ENCODE measurements at regions not wholly inside any gene's neighbourhood (a gene's known extent, or its start where the extent isn't known, plus 50 kb on each side); places are given as distances from the start of the nearest gene placed in this dataset.
"Not testable (repeated sequence)": the region's sequence is repeated elsewhere in the genome, so short reads cannot be mapped to it uniquely, and the experiment has no call there.

DNA sequence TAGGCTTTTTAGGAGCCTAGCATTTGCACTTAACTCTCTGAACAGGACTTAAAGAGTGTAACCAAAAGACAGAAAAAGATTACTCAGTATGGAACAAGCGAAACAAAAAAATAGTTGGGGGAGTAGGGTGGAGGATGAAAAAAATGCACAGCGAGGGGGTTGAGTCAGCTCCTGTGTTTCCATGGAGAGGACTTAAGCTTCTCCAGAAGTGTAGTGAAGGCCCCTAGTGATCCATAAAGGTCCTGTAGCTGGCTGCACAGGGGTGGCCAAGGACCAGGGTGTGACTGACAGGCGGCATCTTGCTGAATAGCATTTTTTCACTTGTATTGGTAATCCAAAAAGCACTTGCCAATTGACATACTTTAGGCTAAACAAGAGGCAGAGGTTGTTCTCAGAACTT lies 533.9 kb downstream of the RFPL4B start:
- DNase-seq (ENCODE audit: low spot score) = no peak

GRCh38 chr6:112881828-112882780 lies 535.0 kb downstream of the RFPL4B start:
- DNase-seq (ENCODE audit: low spot score) = peak; percentile 14

- no peak for DNase-seq (ENCODE audit: low spot score)
Observed at GRCh38 chr6:112883095-112883494, 536.0 kb downstream of the RFPL4B start.

DNA sequence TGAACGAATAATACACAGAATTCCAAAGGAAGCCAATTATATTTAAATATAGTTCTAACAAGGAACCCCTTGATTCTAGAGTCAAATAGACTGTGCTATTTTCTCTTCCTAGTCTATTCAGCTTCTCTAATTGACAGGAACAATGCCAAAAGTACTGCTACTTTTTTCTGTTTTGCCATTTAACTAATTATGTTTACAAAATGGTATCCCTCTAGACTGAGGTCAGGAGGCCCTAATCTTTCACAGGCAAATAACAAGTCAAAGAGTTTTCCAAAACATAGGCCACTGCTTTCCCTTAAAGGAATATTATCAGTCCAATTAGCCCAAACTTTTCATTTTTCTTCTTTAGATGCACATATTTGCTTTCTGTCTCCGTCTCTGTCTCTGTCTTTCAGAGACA lies 539.3 kb downstream of the RFPL4B start:
- no peak for DNase-seq (ENCODE audit: low spot score)

GRCh38 chr6:112887424-112887823 lies 540.3 kb downstream of the RFPL4B start:
- not testable (repeated sequence) for DNase-seq (ENCODE audit: low spot score)

DNA sequence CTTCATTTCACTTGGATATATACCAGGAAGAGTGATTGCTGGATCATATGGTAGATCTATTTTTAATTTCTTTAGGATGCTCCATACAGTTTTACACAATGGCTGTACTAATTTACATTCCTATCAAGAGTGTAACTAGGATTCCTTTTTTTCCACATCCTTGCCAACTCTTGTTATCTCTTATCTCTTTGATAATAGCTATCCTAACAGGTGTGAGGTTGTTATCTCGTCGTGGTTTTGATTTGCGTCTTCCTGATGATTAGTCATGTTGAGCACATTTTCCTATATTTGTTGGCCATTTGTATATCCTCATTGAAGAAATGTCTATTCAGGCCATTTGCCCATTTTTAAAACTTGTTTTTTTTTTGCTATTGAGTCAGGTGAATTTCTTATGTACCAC lies 552.4 kb downstream of the RFPL4B start:
- no peak for DNase-seq (ENCODE audit: low spot score)

GRCh38 chr6:112903361-112903760 lies 556.2 kb downstream of the RFPL4B start:
- DNase-seq (ENCODE audit: low spot score) = no peak

GRCh38 chr6:112906726-112907125 lies 559.6 kb downstream of the RFPL4B start:
- DNase-seq (ENCODE audit: low spot score) = no peak

DNA sequence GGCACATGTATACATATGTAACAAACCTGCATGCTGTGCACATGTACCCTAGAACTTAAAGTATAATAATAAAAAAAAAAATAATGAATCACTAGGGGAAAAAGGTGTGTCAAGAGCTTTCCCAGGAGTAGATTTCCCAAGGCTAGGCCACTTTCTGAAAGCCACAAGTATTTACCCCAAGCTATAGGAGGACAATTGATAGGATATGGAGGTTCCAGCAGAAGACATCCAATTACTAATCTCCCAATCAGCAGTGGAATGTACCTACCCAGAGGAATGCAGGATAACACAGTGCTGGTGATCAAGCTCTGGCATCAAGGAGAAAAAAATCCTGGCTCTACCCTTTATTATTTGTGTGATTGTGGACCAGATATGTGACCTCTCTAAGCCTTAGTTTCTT lies 562.7 kb downstream of the RFPL4B start:
- DNase-seq (ENCODE audit: low spot score) = no peak

DNA sequence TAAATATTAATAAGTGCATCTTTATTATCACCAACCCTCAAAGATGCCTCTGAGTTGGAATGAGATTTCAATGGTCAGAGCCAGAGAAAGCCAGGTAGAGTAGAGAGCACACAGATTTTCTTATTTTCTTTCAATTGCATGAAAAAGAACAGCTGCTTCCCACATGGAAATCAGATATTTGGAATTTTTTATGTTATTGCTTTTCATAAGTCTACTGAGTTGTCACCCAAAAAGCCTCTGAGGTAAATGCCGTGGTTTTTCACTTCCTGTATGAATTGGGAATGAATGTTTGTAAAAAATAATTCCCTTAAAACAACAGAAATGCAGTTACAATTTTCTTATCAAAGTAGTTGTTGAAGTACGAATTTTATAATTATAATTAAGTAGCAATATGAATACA lies 563.1 kb downstream of the RFPL4B start:
- DNase-seq (ENCODE audit: low spot score) = no peak

GRCh38 chr6:112911959-112912358 lies 564.8 kb downstream of the RFPL4B start:
- DNase-seq (ENCODE audit: low spot score) = no peak

GRCh38 chr6:112912416-112913101 lies 565.4 kb downstream of the RFPL4B start:
- DNase-seq (ENCODE audit: low spot score) = no peak

DNA sequence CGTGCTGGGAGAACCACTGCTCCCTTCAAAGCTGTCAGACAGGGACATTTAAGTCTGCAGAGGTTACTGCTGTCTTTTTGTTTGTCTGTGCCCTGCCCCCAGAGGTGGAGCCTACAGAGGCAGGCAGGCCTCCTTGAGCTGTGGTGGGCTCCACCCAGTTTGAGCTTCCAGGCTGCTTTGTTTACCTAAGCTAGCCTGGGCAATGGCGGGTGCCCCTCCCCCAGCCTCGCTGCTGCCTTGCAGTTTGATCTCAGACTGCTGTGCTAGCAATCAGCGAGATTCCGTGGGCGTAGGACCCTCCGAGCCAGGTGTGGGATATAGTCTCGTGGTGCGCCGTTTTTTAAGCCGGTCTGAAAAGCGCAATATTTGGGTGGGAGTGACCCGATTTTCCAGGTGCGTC lies 572.6 kb downstream of the RFPL4B start:
- not testable (repeated sequence) for DNase-seq (ENCODE audit: low spot score)

DNA sequence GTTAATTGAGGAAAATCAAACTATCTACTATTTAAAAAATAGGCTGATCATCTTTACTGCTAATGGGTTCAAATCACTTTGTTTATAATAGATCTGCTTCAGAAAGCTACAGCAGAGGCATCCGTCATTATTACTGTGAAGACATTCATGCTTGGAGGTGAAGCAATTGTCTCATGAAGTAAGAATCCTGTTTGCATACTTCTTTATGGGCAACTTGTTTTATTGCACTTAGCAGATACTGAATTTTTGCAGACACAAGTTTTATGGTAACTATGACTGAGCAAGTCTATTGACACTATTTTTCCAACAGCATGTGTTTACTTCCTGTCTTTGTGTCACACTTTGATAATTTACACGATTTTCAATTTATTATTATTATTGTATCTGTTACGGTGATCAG lies 573.9 kb downstream of the RFPL4B start:
- no peak for DNase-seq (ENCODE audit: low spot score)

- DNase-seq (ENCODE audit: low spot score) = no peak
Observed at GRCh38 chr6:112923940-112924587, 576.9 kb downstream of the RFPL4B start.

- no peak for DNase-seq (ENCODE audit: low spot score)
Observed at GRCh38 chr6:112925702-112926101, 578.6 kb downstream of the RFPL4B start.

GRCh38 chr6:112927641-112928320 lies 580.7 kb downstream of the RFPL4B start:
- no peak for DNase-seq (ENCODE audit: low spot score)

GRCh38 chr6:112929641-112930040 lies 582.5 kb downstream of the RFPL4B start:
- no peak for DNase-seq (ENCODE audit: low spot score)

- no peak for DNase-seq (ENCODE audit: low spot score)
Observed at GRCh38 chr6:112931832-112932231, 584.7 kb downstream of the RFPL4B start.

- no peak for DNase-seq (ENCODE audit: low spot score)
Observed at GRCh38 chr6:112933947-112934346, 586.8 kb downstream of the RFPL4B start.

DNA sequence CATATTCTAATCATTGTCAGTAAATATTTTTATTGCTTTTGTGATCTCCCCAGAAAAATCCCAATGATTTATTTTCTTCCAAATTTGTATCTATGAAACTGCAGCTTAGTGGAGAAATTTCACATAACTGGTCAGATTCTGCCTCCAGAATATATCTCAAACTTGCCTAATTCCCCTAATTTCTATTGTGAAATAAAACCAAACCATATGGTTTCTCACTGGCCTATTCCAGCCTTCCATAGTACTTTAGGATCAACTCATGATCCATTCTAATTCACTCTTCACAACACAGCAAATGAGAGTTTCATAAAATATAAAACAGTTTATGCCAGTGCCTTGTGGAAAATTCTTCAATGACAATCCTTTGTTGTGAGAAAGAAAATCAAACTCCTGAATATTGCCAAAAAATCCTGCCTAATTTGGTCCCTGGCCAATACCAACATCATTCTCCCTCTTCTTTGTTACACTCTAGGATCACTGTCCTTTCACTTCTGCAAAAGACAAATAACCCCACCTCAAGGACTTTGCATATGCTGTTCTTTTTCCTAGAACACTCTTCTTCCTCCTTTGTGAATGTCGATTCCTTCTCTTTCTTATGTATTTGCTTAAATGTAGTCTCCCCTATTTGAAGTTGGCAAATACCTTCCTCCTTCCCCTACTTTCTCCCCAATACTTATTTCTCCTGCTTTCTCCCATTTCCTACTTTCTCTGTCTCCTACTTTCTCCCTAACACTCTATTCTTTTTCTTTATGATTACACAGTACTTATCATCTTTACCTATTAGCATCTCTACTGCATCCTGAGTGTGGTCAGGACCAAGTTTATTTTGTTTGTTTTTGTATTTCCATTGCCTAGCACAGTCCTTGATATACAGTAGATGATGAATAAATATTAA lies 587.5 kb downstream of the RFPL4B start:
- DNase-seq (ENCODE audit: low spot score) = no peak
